ENCODE measurements at regions not wholly inside any gene's neighbourhood (a gene's known extent, or its start where the extent isn't known, plus 50 kb on each side); places are given as distances from the start of the nearest gene placed in this dataset.

DNA sequence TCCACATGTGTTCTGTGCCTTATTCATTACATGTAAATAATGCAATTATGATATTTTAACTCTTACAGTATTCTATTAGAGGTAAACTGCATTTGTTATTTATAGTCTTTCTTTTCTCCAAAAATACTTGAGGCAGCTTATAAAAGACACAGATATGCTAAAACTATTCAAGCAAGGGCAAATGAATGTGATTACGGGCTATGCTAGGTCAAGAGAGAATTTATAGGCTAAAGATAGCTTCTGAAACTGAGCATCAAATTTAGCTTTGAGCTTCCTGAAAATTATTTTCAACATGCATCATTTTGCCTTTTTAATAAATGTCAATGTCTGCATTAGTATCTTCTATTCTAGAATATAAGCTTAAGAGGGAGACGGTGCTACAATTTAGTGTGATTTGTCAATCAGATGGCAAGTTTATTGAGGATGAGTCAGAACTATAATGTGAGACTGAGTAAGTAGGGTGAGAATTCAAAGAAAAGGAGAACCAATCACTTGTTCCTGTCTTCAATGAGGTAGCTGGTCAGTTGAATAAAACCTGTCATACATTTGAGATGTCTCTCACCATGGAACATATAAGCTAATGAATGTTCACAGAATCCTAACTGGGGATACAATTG, 669.4 kb upstream of the CITED2 start:
- in situ Hi-C loops (cut with HindIII; ENCODE audit: low sequenced_read_pairs) = no loop called here

DNA sequence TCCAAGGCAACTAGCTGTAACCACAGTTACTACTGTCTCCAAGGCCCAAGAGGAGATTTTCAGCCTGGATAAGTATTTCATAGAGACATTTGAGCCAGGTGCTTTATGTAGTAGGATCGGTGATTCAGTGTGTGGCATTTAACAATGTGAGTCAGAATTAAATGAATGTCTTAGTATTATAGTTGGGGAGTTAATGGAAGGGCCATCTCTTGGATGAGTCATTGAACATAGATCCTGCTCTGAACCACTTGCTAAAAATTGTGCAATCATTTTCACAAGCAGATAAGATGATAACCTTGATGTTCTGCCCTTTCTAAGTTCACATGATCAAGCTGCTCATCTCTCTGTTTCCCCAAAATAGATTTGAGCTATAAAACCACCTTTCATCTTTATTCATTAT, 668.9 kb upstream of the CITED2 start:
- in situ Hi-C loops (cut with HindIII; ENCODE audit: low sequenced_read_pairs) = no loop called here

DNA sequence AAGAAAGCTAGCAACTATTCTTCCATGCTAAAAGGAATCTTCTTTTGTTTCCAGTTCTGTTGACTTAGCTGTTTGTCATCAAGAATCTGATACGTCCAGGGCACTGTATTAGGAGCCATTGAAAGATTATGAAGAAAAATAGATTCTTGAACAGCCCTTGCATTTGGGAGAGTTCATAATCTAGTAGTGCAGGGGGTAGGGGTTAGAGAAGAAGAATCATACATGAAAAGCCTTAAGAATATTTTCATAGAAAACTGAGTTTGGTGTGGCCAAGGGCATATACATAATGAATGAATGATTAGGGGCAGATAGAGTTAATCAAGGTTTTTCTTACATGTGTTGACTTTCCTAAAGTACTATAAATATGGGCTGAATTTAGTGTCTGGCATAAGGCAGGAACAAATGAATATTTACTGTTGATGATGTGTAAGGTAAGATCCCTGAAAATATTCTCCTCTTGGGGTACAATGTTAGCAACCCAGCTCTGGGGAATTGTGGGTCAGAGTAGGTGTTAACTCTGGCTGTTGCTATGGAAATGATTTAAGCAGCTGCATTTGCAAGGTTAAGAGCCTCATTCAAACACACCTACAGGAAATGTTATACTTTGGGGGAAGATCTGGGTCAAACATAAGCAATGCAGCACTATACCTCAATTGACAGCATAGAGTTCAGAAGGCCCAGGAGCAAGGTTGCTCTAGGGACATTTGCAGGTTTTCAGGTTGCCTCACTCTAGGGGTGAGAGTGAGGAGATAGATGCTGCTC, 667.3 kb upstream of the CITED2 start:
- in situ Hi-C loops (cut with HindIII; ENCODE audit: low sequenced_read_pairs) = no loop called here

DNA sequence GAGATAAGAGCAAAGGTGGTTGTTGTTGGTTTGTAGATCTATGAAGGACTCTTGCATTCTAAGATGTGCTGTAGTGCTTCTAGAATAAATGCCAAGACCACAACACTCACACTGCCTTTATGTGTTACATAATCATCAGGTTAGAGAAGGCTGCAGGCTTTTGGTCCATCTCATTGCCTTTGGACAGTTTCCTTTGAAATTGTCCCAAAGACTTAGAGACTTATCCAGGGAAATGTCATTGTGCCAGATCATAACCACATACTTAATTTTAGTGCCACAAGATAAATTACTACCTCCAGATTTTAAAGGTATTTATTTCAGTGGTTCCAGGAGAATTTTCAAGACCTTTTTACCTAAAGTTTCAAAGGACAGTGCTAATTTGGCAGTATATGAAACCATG, 666.6 kb upstream of the CITED2 start:
- in situ Hi-C loops (cut with HindIII; ENCODE audit: low sequenced_read_pairs) = no loop called here

DNA sequence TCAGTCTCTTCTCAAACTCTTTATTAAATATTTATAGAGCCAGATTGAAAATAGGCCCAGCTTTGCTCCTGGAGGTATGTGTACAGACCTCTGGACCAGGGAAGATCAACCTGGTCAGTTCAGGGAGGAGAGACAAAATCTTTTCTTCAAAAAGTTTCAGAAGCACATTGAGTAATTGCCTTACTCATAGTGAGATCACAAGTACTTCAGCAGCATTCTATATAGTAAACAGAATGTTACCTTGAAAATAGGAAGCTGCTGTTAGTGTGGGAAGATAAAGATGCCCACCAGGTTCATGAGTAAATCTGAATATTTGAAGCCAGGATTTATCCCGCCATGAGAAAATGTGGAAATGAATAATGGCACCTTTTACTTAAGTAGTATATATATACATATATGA, 665.9 kb upstream of the CITED2 start:
- in situ Hi-C loops (cut with HindIII; ENCODE audit: low sequenced_read_pairs) = no loop called here

DNA sequence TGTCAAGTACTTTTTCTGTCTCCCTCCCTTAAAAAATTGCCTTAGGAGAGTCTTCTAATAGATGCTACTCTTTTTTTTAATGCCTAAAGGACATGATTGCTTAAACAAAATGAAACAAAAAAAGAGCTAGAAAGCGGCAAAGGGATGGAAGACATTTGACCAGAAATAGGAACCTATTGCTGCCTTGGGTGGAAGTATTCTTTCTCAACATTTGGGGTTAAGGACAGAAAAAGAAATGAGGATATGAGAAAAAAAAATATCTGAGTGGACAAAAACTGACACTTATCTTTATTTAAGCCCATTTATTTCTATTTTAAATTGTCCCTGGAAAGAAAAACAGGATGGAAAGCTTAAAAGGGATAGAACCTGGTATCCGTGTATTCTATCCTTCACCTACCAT, 664.9 kb upstream of the CITED2 start:
- in situ Hi-C loops (cut with HindIII; ENCODE audit: low sequenced_read_pairs) = no loop called here

DNA sequence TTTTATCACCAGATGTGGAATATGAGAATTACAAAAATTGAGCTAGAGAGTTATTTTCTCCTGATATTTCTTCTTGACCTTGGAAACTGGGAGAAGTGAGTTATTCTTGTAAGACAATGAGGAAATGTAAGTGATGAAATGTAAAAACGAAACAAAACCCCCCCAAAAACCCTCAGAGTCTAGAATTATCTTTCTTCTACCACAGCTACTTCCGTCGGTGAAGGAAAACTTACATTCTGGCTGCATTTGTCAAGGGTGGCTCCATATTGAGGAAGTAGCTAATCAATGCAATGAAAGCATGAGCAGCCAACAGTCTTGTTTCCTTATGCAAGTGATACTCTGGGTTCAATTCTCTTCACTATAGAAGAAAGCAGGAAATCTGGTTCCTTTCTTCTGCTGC, 661.7 kb upstream of the CITED2 start:
- in situ Hi-C loops (cut with HindIII; ENCODE audit: low sequenced_read_pairs) = no loop called here

DNA sequence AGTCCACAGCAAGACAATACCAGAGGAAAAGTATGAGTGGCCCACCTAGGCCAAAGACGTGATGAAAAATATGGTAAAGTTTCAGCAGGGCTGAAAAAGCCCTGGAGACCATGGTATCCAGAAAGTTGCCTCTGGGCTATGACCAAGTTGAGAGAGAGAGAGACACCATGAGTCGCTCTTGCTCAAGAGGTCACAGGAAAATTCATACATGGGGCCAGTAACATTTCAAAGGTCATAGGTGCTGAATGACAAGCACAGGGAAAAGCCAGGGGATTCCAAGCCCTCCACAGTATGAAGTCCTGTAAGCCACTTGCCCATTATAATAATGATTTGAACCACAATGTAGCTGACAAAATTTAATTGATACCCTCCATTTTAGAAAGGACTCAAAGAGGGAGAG, 657.7 kb upstream of the CITED2 start:
- in situ Hi-C loops (cut with HindIII; ENCODE audit: low sequenced_read_pairs) = no loop called here

DNA sequence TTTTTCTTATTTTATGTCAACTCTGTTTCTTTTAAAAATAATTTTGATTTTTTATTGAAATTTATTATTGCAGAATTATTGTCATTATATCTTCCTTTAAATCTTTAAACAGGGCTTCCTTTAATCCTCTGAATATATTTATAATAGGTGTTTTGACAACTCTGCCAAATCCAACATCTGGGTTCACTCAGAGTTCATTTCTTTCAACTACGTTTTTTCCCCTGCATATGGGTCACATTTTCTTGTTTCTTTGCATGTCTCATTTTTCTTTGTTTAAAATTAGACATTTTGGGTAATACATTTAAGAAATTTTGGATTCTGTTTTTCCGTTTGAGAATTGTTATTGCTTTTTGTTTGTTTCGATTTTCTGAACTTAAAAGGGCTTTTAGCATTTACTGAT, 655.1 kb upstream of the CITED2 start:
- in situ Hi-C loops (cut with HindIII; ENCODE audit: low sequenced_read_pairs) = no loop called here

DNA sequence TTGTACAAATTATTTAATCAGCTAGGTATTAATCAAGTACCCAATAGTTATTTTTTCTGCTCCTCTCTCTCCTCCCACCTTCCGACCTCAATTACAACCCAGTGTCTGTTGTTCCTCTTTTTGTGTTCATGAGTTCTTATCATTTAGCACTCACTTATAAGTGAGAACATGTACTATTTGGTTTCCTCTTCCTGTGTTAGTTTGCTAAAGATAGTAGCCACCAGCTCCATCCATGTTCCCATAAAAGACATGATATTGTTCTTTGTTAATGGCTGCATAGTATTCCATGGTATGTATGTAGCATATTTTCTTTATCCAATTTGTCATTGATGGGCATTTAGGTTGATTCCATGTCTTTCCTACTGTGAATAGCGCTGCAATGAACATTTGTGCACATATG, 652.8 kb upstream of the CITED2 start:
- in situ Hi-C loops (cut with HindIII; ENCODE audit: low sequenced_read_pairs) = no loop called here

DNA sequence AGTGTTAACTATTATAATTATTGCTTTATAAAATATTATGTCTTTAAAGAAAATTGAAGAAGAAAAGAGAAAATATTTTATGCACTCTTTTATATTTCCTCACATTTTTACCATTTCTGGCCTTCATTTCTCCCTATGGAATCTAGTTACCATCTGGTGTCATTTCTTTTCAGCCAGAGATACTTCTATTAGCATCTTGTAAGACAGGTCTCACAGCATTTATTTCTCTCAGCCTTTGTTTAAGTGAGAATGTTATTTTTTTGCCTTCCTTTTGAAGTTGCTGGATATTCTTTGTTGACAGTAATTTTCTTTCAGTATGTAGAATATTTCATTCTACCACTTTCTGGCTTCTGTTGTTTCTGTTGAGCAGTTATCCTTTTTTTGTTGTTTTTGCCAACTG, 652.1 kb upstream of the CITED2 start:
- in situ Hi-C loops (cut with HindIII; ENCODE audit: low sequenced_read_pairs) = no loop called here

DNA sequence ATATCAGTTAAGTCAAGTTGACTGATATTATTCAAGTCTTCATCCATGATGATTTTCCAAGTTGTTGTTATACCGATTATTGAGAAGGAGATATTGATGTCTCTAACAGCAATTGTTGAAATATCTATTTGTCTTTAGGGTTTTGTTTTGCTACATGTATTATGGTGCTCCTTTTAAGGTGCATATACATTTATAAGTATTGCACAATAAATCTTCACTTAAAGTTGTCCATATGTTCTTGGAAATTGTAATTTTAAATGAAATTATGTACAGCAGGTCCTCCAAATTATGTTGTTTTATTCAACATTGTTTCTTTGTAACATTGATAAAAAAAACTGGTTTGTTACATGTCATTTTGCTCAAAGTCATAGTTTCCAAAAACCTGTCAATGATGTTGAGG, 650.7 kb upstream of the CITED2 start:
- in situ Hi-C loops (cut with HindIII; ENCODE audit: low sequenced_read_pairs) = no loop called here

DNA sequence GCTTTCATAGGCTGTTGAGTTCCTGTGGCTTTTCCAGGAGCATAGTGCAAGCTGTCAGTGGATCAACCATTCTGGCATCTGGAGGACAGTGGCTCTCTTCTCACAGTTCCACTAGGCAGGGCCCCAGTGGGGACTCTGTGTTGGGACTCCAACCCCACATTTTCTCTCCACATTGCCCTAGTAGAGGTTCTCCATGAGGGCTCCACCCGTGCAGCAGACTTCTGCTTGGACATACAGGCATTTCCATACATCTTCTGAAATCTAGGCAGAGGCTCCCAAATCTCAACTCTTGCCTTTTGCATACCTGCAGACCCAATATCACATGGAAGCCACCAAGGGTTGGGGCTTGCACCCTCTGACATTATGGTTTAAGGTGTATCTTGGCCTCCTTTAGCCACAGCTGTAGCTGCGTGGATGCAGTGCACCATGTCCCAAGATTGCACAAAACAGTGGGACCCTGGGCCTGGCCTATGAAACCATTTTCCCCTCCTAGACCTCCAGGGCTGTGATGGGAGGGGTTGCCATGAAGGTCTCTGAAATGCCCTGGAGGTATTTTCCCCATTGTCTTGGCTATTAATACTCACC, 645.9 kb upstream of the CITED2 start:
- in situ Hi-C loops (cut with HindIII; ENCODE audit: low sequenced_read_pairs) = no loop called here

DNA sequence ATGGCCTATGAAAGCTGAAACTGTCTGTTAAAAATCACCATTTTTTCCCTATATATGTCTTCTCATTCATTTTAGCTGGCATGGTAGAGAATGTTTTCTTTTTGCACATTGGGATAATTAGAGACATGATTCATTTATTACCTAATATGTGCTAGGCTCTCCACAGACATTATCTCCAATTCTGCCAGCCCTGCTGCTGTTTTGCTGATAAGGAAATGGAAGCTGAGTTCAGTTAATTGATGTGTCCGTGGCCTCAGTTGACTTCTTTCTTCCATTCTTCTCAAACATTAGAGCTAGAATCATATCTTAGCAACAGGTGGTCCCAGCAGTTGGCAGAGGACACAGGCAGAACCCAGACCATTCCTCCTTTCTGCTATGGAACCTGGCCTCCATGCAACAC, 644.1 kb upstream of the CITED2 start:
- in situ Hi-C loops (cut with HindIII; ENCODE audit: low sequenced_read_pairs) = no loop called here

DNA sequence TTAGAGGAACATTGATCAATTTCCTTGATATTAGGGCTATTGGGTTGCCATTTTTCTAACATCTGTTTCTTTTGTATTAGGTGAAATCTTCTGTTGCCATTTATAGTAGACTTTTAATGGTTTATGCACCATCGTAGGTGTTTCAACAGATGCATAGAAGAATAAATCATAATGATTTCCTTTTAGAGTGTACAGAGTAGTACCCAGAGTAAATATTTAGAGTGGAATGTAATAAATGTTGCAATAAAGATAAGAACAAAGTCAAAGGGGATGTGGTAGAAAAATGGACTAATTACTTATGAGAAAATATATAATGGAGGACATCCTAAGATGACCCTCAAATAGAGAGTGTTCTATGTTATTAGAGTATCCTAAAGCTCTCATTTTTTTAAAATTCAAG, 643.0 kb upstream of the CITED2 start:
- in situ Hi-C loops (cut with HindIII; ENCODE audit: low sequenced_read_pairs) = no loop called here

DNA sequence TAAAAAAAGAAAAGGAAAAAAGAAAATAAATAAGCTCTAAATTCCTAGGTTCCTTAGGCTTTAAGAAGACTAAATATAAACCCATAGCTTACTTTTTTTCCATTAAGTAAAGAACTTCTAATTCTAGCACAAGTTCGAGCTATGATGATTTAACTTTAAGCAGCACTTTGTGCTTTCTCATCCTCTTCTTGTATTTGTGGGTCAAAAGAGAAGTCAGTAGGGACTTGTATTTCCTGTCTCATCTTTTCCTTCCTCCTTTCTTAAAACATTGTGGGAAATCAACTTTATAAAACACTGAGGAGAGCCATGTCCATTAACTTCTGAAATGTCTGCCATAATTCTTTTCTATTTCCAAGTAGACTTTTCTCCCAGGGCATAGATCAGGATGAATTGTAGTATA, 637.7 kb upstream of the CITED2 start:
- in situ Hi-C loops (cut with HindIII; ENCODE audit: low sequenced_read_pairs) = no loop called here

DNA sequence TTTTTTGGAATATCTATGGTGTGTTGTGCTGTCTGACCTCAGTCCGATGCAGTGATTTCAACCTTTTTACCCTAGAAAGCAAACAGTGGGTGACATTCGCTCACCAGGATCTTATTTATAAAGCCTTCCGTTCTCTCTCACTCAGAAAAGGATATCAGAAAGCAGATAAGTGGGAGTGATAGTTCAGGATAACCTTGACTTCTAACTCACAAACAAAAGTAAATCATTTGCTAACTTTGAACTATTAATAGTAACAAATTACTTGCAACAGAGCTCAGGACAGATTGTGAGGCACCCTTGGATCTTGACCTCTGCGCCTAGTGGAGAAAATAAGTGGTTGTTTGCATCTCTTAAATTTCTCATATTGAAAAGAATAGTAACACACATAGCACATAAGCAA, 637.1 kb upstream of the CITED2 start:
- in situ Hi-C loops (cut with HindIII; ENCODE audit: low sequenced_read_pairs) = no loop called here

DNA sequence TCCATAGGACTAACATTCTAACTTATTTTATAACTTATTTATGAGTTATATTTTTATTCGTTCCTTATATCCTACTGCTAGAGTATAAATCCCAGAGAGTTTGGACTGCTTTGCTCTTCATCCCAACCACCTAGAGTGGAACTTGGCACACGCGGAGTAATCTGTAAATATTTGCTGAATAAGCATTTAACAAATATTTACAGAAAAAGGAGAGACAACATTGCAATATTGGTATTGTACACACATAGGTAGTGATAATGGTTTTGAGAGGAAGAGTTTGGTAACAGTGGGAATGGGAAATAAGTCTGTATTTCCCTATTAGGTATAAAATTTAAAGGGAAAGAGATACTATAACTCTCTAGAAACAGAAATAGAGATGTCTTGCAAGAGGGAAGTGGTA, 634.8 kb upstream of the CITED2 start:
- in situ Hi-C loops (cut with HindIII; ENCODE audit: low sequenced_read_pairs) = no loop called here

DNA sequence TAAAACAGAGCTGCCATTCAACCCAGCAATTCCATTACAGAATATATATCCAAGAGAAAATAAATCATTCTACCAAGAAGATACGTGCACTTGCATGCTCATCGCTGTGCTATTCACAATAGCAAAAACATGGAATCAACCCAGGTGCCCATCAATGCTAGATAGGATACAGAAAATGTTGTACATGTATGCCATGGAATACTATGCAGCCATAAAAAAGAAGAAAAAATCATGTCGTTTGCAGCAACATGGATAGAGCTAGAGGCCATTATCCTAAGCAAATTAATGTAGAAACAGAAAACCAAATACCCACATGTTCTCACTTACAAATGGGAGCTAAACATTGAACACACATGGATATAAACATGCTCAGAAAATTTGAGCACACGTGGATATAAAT, 633.1 kb upstream of the CITED2 start:
- in situ Hi-C loops (cut with HindIII; ENCODE audit: low sequenced_read_pairs) = no loop called here

DNA sequence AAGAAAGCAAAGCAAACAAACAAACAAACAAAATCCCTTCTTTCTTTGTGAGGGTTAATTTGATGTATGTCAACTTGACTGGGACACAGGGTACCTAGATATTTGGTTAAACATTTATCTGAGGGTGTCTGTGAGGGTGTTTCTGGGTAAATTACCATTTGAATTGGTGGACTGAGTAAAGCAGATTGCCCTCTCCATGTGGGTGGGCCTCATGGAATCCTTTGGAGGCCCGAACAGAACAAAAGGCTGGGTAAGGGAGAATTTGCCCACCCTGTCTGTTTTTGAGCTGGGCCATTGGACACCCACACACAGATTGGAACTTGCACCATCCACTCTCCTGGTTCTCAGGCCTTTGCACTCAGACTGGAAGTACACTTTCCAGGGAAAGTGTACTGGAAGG, 628.8 kb upstream of the CITED2 start:
- in situ Hi-C loops (cut with HindIII; ENCODE audit: low sequenced_read_pairs) = no loop called here

DNA sequence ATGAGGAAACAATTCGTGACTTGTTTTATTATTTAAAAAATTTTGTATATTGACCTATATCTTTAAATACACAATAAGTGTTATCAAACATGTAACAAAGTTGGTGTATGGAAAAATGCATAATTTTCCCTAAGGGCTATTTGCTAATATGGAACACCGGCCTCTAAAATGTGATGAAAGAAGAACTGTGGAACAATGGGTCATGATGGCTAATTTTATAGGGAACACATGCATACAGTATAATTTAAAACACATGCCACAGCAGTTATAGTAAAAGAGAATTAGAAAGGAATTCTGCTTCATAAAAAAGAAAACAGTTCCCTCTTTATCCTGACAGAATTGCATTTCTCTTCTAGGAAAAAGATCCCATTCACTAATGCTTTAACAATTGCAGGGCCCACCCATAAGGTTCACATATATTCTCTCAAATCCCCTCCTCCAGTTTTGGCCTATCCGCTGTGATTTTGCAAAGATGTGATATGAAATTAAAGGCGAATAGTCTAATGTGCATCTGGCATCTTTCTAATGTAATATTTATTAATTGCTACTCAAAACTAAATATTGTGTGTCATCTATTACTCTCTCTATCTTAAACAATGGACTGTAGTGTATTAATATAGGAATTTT, 628.1 kb upstream of the CITED2 start:
- in situ Hi-C loops (cut with HindIII; ENCODE audit: low sequenced_read_pairs) = no loop called here

DNA sequence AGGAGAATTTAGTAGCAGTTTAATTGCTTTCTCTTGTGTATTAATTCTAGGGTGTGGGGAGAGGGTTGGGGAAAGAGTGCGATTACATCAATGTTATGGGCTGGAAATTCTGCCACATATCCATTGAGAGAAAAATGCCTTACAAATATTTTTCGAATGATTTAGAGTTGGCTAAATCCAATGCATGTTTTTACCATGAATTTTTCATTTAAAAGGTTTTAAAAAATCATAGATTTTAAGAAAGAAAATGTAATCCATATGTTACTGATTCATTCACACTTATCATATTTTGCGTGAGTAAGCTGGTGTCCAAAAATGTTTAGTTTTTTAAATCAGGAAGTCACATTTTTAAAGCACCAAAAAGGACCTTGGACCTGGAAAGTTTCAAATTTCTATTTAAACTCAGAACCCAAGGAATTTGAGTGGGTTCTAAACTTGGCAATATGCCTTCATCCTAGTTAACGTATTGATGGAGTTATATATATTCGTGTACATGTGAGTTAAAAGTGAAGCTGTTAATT, 627.4 kb upstream of the CITED2 start:
- in situ Hi-C loops (cut with HindIII; ENCODE audit: low sequenced_read_pairs) = no loop called here

All from DLD1 (cell line).